ENCODE measurements at regions not wholly inside any gene's neighbourhood (a gene's known extent, or its start where the extent isn't known, plus 50 kb on each side); places are given as distances from the start of the nearest gene placed in this dataset.

DNA sequence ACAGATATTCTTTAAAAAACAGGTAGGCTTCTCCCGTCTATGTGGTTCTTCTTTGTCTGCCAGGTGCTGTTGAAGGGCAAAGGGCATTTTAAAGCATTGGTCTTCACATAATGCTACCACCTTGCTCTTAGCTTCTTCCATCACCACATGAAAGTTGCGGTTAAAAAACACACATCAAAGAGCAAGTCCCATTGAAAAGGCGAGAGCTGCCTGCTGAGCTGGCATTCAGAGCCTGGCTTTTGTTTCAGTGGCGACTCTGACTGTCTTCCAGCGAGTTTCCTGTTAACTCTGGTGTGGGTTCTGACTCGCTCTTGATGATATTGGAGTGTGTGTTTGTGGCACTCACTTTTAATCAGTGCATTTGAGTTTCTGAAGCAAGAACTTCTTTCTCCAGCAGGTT, 624.9 kb upstream of the FANCL start:
- FAIRE-seq (no peak), DNase-seq (ENCODE audit: insufficient read length, low spot score) (no peak)
- TF ChIP-seq, protein P1, sequence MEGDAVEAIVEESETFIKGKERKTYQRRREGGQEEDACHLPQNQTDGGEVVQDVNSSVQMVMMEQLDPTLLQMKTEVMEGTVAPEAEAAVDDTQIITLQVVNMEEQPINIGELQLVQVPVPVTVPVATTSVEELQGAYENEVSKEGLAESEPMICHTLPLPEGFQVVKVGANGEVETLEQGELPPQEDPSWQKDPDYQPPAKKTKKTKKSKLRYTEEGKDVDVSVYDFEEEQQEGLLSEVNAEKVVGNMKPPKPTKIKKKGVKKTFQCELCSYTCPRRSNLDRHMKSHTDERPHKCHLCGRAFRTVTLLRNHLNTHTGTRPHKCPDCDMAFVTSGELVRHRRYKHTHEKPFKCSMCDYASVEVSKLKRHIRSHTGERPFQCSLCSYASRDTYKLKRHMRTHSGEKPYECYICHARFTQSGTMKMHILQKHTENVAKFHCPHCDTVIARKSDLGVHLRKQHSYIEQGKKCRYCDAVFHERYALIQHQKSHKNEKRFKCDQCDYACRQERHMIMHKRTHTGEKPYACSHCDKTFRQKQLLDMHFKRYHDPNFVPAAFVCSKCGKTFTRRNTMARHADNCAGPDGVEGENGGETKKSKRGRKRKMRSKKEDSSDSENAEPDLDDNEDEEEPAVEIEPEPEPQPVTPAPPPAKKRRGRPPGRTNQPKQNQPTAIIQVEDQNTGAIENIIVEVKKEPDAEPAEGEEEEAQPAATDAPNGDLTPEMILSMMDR (IDR thresholded peaks at IDR 0.05; ENCODE audit: insufficient read depth, missing control alignments): no peak

DNA sequence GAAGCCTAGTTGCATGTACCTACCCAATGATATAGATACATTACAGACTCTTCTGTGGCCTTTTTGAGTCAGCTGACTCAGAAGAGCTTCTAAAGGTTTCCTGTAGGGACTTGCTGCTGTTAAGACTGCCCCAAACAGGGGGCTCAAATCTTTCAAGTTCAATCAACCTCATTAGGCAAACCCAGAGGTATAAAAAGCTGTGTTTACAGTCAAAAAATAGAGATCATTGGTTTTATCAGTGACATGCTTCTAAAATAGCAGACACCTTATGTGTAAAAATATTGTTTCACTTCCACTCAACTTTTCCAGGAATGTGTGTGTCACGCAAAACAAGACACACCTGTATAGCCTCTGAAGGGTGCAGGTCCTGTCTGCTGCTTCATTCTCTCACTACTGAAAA, 624.3 kb upstream of the FANCL start:
- TF ChIP-seq, protein P1 (IDR thresholded peaks at IDR 0.05; ENCODE audit: insufficient read depth, missing control alignments): no peak
- no peak for FAIRE-seq
- DNase-seq (ENCODE audit: insufficient read length, low spot score): no peak

DNA sequence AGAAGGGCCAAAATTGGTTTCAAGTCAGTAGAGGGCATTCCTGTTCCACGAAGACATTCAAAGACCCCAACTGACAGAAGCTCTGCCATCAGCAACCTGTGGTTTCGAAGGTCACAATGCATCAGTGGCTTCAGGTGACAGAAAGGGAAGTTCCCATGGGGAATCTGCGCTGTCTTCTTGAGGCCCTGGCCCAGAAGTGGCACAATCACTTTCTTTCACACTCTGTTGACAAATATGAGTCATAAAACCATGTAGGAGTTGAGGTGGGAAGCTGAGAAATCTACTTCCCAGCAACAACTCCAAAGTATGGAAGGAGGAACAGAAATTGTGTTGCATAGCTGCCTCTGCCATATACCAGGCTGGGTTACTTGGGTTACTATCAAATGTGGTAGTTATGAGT, 621.1 kb upstream of the FANCL start:
- no peak for FAIRE-seq
- TF ChIP-seq, protein P1 (IDR thresholded peaks at IDR 0.05; ENCODE audit: insufficient read depth, missing control alignments): no peak
- DNase-seq (ENCODE audit: insufficient read length, low spot score): no peak

DNA sequence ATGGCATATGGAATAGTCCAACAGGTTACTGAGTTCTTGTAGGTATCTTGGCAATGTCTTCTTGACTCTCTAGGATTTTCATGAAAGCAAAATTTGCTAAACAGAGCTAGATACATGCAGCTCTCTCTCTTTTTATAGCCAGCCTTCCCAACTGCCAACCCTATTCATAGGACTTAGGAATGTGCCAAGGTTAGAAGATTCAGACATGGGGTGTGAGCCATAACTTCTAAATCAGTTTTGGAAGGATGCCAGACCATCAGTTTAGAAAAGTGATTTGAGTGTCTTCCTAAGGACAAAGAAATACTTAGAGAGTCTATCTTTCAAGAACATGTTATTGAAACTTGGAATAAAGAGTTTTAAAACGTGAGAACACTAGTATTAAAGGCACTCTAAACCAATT, 619.5 kb upstream of the FANCL start:
- FAIRE-seq (no peak), DNase-seq (ENCODE audit: insufficient read length, low spot score) (no peak)
- TF ChIP-seq, protein P1 (IDR thresholded peaks at IDR 0.05; ENCODE audit: insufficient read depth, missing control alignments): no peak

DNA sequence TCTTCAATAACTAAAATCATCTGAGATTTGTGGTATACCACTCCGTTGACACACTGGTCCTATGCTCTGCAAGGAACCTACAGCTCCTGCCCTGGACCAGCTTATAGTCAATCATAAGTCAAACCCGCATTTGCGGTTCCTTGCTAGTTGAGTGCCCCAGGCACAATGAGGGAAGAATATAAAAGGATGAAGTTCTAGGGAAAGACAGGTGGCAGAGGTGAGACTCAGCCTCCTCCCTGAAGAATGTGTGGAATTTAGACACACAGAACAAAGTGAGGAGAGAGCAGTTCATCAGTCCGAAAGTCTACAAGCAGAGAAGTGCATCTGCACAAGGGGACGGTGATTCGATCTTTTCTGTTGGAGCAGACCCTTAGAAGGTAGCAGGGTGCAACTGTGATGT, 615.0 kb upstream of the FANCL start:
- no peak for FAIRE-seq
- no peak for DNase-seq (ENCODE audit: insufficient read length, low spot score)
- TF ChIP-seq, protein P1 (IDR thresholded peaks at IDR 0.05; ENCODE audit: insufficient read depth, missing control alignments): no peak

DNA sequence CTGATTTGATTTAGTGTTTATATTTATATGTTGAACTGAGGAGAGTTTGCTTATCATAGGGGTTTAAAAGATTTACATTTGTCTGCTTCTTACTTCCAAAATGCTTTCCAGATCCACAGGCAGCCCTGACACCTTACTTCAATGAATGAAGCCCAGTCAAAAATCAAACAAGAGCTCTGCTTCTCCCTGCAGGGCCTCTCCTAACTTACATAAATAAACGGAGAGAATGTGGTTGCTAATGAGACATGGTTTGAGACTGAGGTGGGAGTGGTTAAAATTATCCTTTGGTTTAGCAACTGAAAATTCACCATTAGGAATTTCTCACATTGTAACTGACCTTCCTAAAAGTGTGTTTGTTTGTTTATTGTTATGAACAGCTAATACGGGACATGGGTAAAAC, 612.3 kb upstream of the FANCL start:
- no peak for DNase-seq (ENCODE audit: insufficient read length, low spot score)
- no peak for FAIRE-seq
- TF ChIP-seq, protein P1 (IDR thresholded peaks at IDR 0.05; ENCODE audit: insufficient read depth, missing control alignments): no peak

DNA sequence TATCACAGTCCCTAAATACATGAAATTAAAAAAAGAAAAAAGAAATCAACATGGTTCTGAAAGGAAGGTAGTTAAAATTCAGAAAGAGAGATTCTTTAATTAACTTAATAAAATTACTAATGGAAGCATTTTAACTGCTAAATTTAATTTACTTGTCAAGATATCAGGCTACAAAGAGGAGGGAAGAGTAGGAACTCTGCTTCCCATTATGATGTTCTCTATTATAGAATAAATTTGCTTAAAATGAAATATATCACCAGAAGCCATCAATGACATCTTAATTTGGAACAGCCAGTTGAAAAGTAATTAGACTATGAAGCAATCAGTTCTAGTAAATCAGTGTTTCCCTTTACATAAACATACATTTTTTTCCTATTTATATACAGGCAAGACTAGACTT, 611.8 kb upstream of the FANCL start:
- TF ChIP-seq, protein P1 (IDR thresholded peaks at IDR 0.05; ENCODE audit: insufficient read depth, missing control alignments): no peak
- DNase-seq (ENCODE audit: insufficient read length, low spot score): no peak
- FAIRE-seq: no peak
